Ramos (cell line): ENCODE measurements at regions not wholly inside any gene's neighbourhood (a gene's known extent, or its start where the extent isn't known, plus 50 kb on each side); places are given as distances from the start of the nearest gene placed in this dataset.
"Not testable (repeated sequence)": the region's sequence is repeated elsewhere in the genome, so short reads cannot be mapped to it uniquely, and the experiment has no call there.

Experiments
- in situ Hi-C: fragments of 300-500 bp; cut with MboI; formaldehyde crosslinking; loops from one replicate; pipeline ENCODE4 v1.14.3; 2022; ENCODE audit warnings: low sequenced_read_pairs; ENCODE audit not compliant: unreplicated experiment

DNA sequence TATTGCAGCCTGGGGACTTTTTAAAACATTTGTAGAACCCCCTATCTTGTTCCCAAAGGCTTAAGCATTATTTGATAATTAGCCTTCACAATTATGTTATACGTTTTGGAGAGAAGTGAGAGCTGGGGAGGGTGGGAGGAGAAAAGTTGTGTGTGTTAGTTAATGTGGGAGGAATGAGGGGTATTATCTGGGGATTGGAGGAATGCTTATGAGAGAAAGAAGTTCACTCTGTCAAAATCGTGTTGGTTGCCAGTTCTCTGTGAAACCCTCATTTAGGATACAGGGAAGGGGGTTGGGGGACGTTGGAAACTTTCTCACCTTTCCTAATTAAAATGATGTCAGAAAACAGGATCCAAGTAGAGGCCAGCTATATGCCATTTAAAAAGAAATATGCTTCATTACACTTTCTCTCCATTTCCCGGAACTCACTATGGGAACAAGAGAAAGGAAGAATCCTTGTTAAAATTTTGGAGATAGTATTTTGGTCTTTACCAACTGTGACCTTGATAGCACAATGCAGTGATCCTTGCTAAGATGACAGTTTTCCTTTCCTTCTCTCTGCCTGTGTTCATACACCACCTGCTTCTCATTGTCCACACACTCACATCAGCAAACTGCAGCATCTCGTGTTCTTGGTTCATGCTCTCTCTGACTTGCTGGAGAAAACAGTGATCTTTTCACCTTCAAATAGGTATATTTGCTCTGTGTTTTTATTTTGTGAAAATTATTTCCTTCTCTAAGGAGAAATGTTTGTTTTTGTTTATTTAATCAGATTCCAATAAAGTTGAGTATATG lies 336.7 kb upstream of the CLINT1 start:
- in situ Hi-C loops, result loop anchor here (5.0 kb wide), 2 partner anchors 82 to 202 kb away; no protein-coding TSS in a partner anchor

DNA sequence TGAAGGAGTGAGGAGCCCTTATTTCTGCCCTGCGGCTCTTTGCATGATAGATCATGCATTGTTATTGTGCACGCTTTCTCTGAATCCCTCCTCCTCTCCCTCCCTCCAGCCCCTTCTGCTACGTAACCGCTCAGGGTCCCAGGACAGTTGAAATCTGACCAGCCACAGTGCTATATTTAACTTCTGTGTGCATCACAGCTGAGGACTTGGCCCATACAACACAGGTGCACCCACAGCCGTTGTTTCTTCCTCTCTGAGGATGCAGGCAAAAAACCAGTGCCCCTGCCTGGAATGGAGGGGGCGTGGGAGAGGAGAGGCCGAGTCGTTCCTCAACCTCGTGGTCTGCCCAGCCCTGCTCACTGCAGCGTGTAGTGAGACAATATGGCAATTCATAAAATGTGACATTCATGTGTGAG lies 335.6 kb upstream of the CLINT1 start:
- in situ Hi-C loops, result no loop called here

DNA sequence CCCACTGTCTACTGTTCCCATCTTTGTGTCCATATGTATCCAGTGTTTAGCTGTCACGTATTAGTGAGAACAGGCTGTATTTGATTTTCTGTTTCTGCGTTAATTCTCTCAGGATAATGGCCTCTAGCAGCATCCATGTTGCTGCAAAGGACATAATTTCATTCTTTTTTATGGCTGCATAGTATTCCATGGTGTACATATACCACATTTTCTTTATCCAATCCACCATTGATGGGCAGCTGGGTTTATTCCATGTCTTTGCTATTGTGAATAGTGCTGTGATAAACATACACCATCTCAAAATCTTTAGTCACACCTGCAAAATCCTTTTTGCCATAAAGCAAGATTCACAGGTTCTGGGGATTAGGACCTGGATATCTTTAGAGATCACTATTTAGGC lies 334.4 kb upstream of the CLINT1 start:
- in situ Hi-C loops, result not testable (repeated sequence)

DNA sequence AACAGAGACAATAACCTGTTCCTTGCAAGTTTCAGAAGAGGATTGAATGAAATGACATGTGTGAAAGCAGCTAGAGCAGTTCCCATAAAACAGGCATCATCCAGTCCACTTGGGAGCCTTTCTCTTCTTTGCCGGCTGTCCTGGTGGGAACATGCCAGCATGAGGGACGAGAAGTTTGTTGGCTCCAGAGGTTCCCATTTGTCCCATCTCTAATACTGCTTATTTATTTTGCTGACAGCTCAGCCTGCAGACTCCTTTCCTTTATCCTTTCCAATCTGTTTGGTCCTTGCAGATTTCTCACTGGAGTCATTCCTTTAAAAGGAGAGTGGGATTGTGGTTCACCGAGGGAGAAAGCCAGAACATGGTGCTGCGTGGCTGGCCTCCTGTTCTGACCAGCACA lies 321.5 kb upstream of the CLINT1 start:
- in situ Hi-C loops, result no loop called here

DNA sequence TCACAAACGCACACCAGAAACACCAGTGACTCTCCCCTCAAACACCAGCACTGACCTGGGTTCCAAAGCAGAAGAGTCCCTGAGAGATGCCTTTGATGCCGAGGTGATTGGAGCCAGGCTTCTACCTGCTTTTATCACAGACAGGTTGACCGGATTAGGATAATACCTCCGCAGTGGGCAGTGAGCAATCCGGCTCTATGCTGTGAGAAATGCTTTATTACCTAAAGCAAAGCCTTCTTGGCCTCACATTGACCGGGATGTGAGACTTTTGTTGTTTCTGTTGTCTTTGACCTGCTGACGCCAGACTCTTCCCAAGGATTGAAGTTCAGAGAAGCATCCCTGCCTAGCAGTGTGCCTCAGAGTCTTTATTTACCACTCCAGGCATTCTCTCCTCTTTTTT lies 320.3 kb upstream of the CLINT1 start:
- in situ Hi-C loops, result loop anchor here (10.0 kb wide), 1 partner anchor 326 kb away; no protein-coding TSS in a partner anchor

DNA sequence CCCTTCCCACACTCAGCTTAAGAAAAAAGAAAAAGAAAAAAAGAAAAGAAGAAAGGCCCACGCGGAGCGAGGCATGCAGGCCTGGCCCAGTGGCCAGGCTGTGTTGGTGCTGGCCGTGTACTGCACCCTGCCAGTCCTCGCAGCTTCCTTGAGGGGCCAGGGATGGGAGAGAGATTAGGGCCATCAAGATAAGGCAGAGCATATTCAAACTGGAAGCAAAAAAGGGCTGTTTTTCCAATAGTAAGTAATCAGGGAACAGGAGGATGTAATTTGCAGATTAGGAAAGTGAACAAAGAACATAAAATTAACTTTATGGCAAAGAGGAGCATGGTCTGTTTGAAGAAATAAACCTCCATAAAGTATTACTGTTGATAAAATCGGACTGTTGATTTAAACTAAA lies 319.6 kb upstream of the CLINT1 start:
- in situ Hi-C loops, result loop anchor here (10.0 kb wide), 1 partner anchor 326 kb away; no protein-coding TSS in a partner anchor

DNA sequence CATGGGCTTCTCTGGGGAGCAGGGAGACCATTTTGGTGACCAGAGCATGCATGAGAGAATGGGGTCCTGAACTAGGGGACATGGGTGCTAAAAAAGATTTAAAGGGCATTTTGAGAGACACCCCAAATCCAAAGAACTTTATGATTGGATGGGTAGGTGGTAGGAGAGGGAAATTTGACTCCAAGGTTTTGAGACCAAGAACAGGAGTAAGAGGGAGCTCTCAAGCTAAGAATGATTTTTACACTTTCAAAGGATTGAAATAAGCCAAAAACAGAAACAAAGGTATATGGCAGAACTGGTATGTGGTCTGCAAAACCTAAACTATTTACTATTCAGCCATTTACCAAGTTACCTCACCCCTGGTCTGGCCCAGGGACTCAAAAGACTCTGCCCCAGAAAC lies 318.2 kb upstream of the CLINT1 start:
- in situ Hi-C loops, result loop anchor here (10.0 kb wide), 1 partner anchor 328 kb away; no protein-coding TSS in a partner anchor

DNA sequence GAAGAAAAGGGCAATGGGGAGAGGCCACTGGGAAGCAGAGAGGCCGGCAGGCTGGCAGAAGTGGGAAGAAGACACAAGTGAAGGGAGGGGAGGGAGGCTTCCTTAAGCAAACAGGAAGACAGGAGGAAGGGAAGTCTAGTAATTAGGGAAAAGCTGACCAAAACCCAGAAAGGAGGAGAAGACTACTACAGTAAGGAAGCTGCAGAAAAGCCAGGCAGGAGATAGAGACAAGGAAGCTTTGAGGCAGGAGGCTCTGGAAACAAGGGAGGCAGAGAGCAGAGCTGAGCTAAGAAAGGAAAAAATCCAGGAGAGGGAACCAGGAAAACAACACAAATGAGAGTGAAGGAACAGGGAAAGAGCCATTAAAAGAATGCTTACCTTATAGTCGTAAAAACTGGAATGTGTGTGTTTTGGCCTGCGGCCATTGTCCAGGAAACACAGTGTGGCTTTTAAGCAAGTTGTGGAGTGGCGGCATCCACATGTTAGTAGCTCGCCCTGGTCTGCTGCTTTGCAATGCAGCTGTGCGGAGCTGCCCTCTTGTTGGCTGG lies 317.1 kb upstream of the CLINT1 start:
- in situ Hi-C loops, result loop anchor here (10.0 kb wide), 1 partner anchor 329 kb away; no protein-coding TSS in a partner anchor

DNA sequence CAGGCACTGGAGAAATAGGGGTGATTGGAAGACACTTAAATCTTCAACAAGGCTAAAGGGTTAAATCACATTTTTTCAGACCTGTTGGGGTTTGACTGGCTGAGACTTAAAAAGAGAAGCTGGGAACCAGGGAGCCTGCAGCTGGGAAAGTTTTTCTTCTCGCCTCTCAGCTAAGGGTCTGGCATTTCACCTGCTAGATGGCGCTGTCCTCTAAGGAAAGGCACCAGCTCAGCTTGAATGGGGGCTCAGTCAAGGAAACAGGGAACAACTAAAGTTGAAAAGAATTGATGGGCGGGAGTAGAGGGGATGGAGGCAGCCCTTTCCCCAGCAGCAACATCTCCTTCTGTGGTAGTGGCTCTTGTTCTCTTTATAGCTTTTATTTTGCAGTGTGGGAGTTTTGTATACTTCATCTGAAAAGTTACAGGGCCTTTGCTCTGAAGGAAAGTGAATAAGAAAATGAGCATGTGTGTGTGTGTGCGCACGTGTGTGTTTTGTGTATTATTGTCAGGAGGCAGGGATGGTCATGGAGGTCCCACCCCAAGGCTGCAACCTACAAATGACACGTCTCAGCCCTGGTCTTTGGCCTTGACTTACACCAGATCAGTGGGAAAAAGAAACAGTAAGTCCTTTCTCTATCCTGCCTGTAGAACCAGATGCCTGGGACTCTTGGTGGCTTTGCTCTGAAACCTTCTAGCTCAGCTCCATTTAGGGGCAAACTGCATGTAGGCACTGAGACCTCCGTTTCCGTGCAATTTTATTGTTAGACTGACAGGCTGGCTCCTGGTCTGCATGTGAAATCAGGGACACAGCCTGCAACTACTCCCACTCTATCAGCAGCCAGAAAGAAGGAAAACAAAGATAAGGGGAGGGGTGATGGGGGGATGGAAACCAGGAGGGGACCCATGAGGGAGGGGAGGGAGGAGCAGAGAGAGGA lies 316.2 kb upstream of the CLINT1 start:
- in situ Hi-C loops, result loop anchor here (5.0 to 10.0 kb wide), 2 partner anchors 330 to 532 kb away; no protein-coding TSS in a partner anchor

DNA sequence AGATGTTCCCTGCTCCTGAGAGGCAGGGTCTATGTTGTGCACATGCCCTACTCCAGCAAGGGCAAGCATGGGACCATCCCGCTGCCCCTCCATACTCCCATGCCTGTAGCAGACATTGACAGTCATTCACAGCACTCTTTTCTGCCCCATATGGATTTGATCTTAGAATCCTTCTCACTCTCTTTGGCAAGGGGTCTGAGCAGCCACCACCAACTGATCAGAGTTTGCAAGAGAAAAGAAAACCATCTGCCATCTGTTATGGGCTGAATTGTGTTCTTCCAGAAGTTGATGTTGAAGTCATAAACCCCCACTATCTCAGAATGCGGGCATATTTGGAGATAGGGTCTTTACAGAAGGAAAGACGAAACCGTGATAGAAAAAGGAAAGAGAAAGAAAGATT lies 315.1 kb upstream of the CLINT1 start:
- in situ Hi-C loops, result loop anchor here (5.0 to 10.0 kb wide), 2 partner anchors 331 to 533 kb away; no protein-coding TSS in a partner anchor

DNA sequence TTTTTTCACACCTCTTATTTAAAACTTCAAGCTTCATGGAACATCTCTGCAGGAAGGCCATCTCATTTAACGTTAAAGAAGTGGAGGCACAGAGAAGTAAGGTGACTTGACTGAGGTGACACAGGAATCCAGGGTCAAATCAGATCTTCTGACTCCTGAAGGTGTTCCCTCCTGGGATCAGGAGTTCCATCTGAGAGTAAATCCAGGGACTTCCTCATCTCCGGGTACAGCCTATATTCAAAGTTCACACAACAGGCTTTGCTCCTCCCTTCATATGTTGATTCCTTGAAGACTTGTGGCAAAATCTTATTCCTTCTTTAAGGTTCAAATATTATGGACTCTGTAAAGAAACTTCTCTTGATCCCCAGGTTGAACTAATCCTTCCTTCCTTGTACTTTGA lies 313.1 kb upstream of the CLINT1 start:
- in situ Hi-C loops, result loop anchor here (5.0 to 10.0 kb wide), 2 partner anchors 333 to 535 kb away; no protein-coding TSS in a partner anchor

DNA sequence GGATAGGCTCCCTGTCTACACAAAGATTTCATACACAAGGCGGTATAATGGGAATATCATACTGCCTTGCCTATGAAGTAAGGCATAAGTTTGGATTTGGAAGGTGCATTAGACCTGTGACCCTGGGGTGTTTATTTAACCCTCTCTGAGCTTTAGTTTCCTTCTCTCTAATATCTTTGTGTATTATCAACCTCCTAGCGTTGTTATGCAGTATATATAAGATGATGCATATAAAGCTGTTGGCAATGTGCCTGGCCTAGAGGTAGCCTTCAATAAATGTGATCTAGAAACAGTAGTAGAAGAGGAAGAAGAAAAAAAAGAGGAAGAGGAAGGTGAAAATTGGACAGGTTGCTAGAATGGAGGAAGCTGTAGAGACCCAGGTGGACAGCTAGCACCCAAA lies 311.6 kb upstream of the CLINT1 start:
- in situ Hi-C loops, result loop anchor here (5.0 to 10.0 kb wide), 2 partner anchors 334 to 537 kb away; no protein-coding TSS in a partner anchor

DNA sequence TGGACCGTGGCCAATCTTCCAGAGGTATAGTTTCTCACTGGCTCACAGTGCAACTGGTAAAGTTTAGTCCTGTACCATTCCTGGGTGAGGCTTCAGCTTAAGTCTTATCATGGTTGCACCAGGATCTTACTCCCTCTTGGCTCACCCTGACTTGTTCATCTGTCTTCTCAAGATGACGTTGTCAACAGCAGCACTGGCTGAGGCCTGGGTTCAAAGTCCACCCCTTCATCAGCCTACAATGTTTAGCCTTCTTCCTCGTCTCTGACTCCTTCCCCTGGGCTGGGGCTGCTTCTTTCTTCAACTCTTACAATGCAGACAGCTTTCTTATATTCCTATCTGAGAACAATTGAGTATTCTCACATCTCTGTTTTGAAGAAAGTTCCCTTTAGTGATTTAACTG lies 311.1 kb upstream of the CLINT1 start:
- in situ Hi-C loops, result loop anchor here (5.0 to 10.0 kb wide), 2 partner anchors 335 to 537 kb away; no protein-coding TSS in a partner anchor

DNA sequence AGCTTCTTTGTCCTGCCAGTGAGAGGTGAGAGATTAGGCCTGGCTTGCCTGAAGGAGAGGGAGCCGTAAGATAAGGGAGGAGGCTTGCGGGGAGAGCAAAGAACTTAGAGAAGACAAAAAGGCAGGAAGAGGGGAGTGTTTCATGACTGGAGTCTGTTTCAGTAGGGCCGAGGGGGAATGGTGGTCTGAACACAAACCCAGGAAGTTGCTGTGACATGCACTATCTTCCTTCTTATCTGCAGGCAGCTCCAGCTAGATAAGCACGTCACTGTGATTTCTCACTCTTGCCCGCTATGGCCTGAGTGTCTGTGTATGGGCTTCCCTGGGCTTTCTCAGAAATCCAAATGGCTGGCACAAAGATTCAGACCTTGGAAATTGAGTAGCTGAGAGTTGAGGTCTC lies 307.5 kb upstream of the CLINT1 start:
- in situ Hi-C loops, result no loop called here

DNA sequence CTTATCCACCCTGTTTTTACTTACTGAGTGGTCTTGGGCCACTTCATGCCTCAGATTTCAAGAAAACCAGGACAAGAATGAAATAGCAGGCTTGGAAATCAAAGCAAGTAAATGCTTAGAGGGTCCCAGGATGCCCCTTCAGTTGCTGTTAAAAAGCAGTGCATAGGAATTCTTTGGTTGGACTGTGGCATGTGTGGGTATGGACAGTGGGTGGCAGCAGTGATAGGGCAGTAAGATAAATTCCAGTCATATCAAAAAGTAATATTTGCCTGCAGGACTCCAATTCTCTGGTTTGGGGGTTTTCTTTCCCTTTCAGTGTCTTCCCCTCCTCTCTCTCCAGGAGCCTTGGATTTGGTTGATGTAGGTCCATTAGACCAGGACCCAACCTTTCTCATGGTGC lies 306.7 kb upstream of the CLINT1 start:
- in situ Hi-C loops, result no loop called here

DNA sequence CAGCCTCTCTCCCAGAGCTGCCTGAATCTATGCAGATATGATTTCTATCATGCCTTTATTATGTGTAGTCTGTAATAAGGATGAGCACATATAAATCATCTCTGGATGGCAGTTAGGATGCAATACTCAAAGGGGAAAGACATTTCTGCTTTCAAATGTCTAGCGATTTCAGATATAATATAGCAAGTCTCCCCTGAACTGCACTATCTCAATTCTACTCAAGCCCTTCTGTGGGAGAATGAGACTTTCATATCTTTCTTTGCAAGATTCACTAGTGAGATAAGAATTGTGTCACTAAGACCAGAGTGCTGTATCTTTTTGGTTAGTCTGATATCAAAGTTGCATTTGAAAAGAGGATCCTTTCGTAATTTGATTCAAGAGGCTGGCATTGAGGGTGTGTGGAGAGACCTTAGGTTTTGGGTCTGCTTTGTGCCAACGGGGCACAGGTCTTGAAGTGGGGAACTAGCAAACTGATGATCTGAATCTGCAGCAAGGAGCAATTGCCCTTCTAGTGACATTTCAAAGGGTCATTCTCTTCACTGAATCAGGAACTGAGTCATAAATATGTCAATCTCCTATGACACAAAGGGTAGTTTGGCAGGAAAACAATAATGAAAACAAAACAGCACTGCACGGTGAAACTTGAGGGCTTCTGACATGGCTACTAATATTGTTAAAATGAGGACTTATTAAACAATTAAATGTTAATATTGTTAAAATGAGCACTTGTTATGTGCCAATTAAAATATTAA lies 305.5 kb upstream of the CLINT1 start:
- in situ Hi-C loops, result loop anchor here (5.0 kb wide), 1 partner anchor 948 kb away; no protein-coding TSS in a partner anchor

DNA sequence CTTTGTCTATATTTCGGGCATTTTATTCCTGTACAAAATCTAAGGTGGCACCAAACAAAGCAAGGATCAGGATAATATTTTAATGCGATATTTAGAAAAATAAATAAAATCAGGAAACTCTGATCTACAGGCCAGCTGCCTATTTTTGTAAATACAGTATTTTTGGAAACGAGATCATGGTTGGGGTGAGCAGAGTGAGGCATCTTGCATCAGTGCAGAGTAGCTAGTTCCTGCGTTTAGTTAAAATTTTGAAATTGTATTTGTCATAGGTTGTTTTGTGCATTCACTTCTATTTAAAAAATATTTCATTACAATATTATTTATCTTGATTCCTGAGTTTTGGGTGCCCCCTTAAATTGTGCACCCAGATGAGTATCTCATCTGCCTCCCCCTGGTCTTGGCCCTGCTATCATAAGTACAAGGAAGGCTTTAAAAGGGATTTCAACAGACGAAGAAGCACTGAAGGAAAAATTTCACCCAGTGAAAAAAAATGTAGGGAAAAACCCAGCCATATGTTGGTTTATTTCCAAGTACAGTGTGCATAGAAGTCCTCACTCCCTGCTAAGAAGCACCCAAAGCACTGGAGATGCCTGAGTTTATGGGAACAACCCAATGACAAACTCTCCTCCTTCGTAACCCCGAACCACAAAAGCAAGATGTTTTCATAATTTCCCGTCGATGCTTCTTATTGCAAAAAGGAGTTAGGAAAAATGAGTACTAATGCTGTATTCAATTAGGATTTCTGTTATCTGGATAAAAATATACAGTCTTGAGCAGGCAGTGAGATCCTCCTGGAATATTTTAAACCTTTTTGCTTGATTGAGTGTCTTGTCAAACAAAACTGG lies 304.7 kb upstream of the CLINT1 start:
- in situ Hi-C loops, result loop anchor here (5.0 kb wide), 1 partner anchor 949 kb away; no protein-coding TSS in a partner anchor

DNA sequence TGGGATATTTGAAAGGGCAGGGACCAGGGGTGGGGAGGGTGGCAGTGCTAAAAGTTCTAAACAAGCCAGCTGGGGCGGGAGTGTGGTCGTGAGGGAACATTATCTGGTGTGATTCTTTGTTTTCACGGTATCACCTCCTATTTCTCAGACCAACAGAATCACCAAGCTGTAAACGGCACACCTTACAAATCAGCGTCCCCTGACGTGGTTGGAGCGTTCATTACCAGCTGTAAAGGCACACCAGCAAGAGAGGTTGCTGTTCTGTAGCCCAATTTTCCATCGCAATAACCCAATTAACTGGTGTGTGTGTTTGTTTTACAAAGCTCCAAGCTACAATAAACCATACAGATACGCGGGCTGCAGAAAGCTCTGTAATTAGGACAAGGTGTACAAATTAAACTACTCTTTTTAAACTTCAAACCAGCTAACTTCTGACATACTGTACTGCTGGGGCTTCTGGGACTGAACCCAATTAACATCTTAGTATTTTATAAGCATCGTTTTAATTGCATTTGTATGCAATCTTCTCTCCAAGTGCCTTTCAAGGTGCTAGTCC lies 303.6 kb upstream of the CLINT1 start:
- in situ Hi-C loops, result loop anchor here (5.0 kb wide), 1 partner anchor 950 kb away; no protein-coding TSS in a partner anchor
